Stimulated activated effector memory CD8-positive, alpha-beta T cell treated with anti-CD3 and anti-CD28 coated beads, Interleukin-12 subunit alpha, Interleukin-12 subunit beta, amount 100 ng/mL, for 72 hours (primary cell): ENCODE measurements at regions not wholly inside any gene's neighbourhood (a gene's known extent, or its start where the extent isn't known, plus 50 kb on each side); places are given as distances from the start of the nearest gene placed in this dataset.
A peak's percentile ranks its signal among the peaks of the same experiment; 100 is the strongest.
"Not testable (repeated sequence)": the region's sequence is repeated elsewhere in the genome, so short reads cannot be mapped to it uniquely, and the experiment has no call there.

Experiments used
- ATAC-seq: fragments of 150-1000 bp; cut with Tn5 transposase; 2 replicates; pipeline ENCODE4 v1.10.0; 2021
- DNase-seq, 2 donors: peaks; one replicate each; pipeline ENCODE4 v3.0.0; 2021 to 2022; ENCODE audit warnings: low spot score in 2 of 2
- H3K27ac Mint-ChIP-seq: one replicate; pipeline ENCODE4 v1.8.0; 2022; ENCODE audit warnings: mild to moderate bottlenecking, mixed read lengths
- H3K36me3 Mint-ChIP-seq: one replicate; pipeline ENCODE4 v1.8.0; 2022; ENCODE audit warnings: mild to moderate bottlenecking, mixed read lengths
- H3K4me1 Mint-ChIP-seq: one replicate; pipeline ENCODE4 v1.8.0; 2022; ENCODE audit warnings: mixed read lengths
- H3K4me3 Mint-ChIP-seq: one replicate; pipeline ENCODE4 v1.8.0; 2022; ENCODE audit warnings: mild to moderate bottlenecking, mixed read lengths
- H3K9me3 Mint-ChIP-seq: one replicate; pipeline ENCODE4 v1.8.0; 2022; ENCODE audit warnings: mixed read lengths

DNA sequence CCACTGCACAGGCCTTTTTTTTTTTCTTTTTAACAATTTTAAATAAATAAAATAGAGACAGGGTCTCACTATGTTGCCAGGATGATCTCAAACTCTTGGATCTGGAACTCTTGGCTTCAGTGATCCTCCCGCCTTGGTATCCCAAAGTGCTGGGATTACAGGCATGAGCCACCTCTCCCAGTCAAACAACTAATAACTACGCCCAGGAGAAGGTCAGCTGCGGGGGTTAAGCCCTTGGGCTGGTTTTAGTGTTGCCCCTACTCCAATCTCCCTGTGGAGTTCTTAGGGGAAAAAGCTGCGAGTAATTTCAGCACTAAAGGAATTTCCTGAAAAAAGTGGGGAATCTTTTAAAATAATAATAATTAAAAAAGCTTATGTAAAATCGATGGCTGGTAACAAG is 96.4 kb upstream of the XPO1 start:
- H3K9me3 Mint-ChIP-seq = no peaks in the 10 kb centered on the region
- no peaks in the 10 kb centered on the region for H3K4me1 Mint-ChIP-seq
- ATAC-seq = no peak
- no peak overlapping the region for H3K4me3 Mint-ChIP-seq
- H3K27ac Mint-ChIP-seq = no peak overlapping the region
- no peak for DNase-seq
- H3K36me3 Mint-ChIP-seq = no peaks in the 10 kb centered on the region

GRCh38 chr2:61633250-61633649 is 95.1 kb upstream of the XPO1 start:
- Mint-ChIP-seq H3K36me3 (no peaks in the 10 kb centered on the region), H3K9me3 (no peaks in the 10 kb centered on the region), H3K4me1 (no peaks in the 10 kb centered on the region), H3K4me3 (no peak overlapping the region), H3K27ac (no peak overlapping the region)
- DNase-seq = no peak
- no peak for ATAC-seq

GRCh38 chr2:61632276-61633169 is 94.4 kb upstream of the XPO1 start:
- DNase-seq (no peak), ATAC-seq (no peak)
- H3K27ac Mint-ChIP-seq = no peak overlapping the region
- no peaks in the 10 kb centered on the region for H3K9me3 Mint-ChIP-seq
- no peak overlapping the region for H3K4me3 Mint-ChIP-seq
- no peaks in the 10 kb centered on the region for H3K36me3 Mint-ChIP-seq
- no peaks in the 10 kb centered on the region for H3K4me1 Mint-ChIP-seq

DNA sequence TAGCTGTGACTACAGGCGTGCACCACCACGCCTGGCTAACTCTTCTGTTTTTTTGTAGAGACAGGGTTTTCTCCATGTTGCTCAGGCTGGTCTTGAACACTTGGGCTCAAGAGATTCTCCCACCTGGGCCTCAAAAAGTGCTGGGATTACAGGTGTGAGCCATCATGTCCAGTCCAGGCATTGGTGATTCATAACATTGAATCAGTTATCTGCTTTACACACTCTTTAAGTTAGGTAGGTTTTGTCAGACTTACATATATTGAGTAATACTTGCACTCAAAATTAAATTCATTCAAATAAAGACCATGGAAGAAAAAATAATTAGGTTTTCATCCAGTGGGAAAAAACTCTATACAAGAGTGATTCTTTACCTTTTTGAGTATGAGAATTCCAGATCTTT is 93.2 kb upstream of the XPO1 start:
- H3K36me3 Mint-ChIP-seq = no peaks in the 10 kb centered on the region
- H3K4me1 Mint-ChIP-seq = no peaks in the 10 kb centered on the region
- no peak overlapping the region for H3K27ac Mint-ChIP-seq

DNA sequence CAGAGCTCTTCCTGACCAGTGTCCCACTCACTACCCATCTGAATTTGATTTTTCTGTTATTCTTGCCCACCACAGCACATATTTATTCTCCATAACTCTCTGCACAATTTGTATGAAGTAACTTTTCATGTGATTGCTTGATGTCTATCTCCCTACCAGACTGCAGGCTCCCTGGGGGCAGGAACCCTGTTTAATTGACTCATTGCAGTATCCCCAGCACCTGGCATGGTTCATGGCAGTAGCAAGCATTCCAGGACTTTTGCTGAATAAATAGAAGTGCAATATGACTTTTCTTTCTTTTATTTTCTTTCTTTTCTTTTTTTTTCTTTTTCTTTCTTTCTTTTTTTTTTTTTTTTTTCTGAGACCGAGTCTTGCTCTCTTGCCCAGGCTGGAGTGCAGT is 88.7 kb upstream of the XPO1 start:
- Mint-ChIP-seq H3K4me3 (no peak overlapping the region), H3K27ac (no peak overlapping the region), H3K9me3 (no peaks in the 10 kb centered on the region), H3K36me3 (no peaks in the 10 kb centered on the region), H3K4me1 (no peaks in the 10 kb centered on the region)
- no peak for DNase-seq
- no peak for ATAC-seq

More for the DNA sequence above, 93.2 kb upstream of the XPO1 start:
- H3K4me3 Mint-ChIP-seq = no peak overlapping the region
- ATAC-seq = no peak
- H3K9me3 Mint-ChIP-seq = no peaks in the 10 kb centered on the region
- no peak for DNase-seq

- Mint-ChIP-seq H3K9me3 (no peaks in the 10 kb centered on the region), H3K27ac (no peak overlapping the region), H3K4me3 (no peak overlapping the region), H3K36me3 (no peaks in the 10 kb centered on the region), H3K4me1 (peaks cover 7% of the 10 kb centered on the region)
- DNase-seq (no peak), ATAC-seq (no peak)
Observed at GRCh38 chr2:61623747-61624146, 85.6 kb upstream of the XPO1 start.

DNA sequence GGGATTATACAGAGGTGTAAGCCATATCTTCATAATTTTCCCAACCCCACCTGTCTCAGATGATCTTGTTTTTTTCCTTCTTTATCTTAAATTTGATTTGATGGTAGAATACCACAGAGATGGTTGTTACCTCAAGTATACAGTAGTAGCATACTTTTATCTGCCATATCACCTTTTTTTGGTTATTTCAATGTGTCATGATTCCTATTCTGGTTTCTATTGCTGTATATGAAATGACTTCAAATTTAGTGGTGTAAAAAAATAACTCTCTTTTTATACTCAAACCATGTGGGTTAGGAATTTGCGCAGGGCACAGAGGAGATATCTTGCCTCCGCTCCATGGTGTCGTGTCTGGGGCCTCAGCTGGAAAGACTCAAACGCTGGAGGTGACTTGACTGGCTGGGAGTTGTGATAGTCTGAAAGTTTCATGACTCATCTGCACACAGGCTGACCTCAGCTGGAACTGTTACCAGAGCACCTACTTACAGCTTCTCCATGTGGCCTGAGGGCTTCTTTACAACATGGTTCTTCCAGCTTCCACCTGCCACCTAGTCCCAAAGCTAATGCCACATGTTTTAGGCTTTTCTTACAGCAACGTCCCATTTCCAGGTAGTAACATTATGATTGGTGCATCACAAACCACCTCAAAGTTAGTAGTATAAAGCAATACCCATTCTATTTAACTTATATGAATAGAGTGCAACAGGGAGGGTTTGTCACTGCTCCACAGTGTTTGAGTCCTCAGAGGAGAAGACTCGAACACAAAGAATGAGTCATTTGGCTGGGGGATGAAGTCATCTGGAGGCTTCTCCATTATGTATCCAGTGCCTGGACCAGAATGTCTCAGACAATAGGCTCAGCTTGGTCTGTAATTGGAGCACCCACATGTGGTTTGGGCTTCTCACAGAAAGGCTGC is 82.3 kb upstream of the XPO1 start:
- H3K27ac Mint-ChIP-seq = peak overlapping the region; percentile 24
- DNase-seq (no peak), ATAC-seq (peak; percentile 88)
- no peaks in the 10 kb centered on the region for H3K36me3 Mint-ChIP-seq
- H3K4me3 Mint-ChIP-seq = no peak overlapping the region
- H3K9me3 Mint-ChIP-seq = no peaks in the 10 kb centered on the region
- H3K4me1 Mint-ChIP-seq = peaks cover 7% of the 10 kb centered on the region

DNA sequence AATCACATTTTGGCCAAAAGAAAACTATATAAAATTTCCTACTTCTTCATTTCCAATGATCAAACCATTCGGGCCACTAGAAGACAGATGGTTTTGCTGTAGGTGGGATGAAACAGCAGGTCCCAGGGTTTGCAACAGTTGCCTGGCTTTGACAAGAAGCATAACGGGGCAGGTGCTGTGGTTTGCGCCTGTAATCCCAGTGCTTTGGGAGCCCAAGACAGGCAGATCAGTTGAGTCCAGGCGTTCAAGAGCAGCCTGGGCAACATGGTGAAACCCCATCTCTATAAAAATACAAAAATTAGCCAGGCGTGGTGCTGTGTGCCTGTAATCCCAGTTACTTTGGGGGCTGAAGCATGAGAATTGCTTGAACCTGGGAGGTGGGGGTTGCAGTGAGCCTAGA is 81.4 kb upstream of the XPO1 start:
- no peak overlapping the region for H3K27ac Mint-ChIP-seq
- H3K4me1 Mint-ChIP-seq = peaks cover 7% of the 10 kb centered on the region
- H3K9me3 Mint-ChIP-seq = no peaks in the 10 kb centered on the region
- no peak overlapping the region for H3K4me3 Mint-ChIP-seq
- DNase-seq (no peak), ATAC-seq (no peak)
- no peaks in the 10 kb centered on the region for H3K36me3 Mint-ChIP-seq

- Mint-ChIP-seq H3K27ac (no peak overlapping the region), H3K36me3 (no peaks in the 10 kb centered on the region), H3K4me1 (peaks cover 7% of the 10 kb centered on the region), H3K4me3 (no peak overlapping the region), H3K9me3 (no peaks in the 10 kb centered on the region)
- DNase-seq = no peak
- no peak for ATAC-seq
Observed at GRCh38 chr2:61617610-61618009, 79.5 kb upstream of the XPO1 start.

DNA sequence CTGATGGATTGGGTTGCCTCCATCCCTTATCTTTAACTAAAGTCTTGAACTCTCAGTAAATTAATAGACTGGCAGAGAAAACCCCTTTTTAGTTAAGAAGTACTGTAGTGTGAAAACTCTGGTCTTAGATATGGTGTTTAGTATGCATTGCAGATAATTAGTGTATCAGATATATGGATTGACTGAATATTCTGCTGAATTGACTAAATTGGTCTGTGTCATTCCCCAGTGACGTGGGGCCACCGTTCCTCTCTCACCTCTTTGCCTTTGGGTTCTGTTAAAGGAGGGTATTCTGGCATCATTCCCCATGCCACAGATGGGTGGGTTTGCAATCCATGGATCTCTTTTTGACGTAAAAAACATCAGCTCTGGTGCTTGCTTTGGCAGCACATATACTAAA is 67.1 kb upstream of the XPO1 start:
- no peaks in the 10 kb centered on the region for H3K9me3 Mint-ChIP-seq
- H3K4me1 Mint-ChIP-seq = no peaks in the 10 kb centered on the region
- H3K4me3 Mint-ChIP-seq = no peak overlapping the region
- DNase-seq = no peak
- ATAC-seq = no peak
- H3K36me3 Mint-ChIP-seq = no peaks in the 10 kb centered on the region
- no peak overlapping the region for H3K27ac Mint-ChIP-seq

GRCh38 chr2:61604433-61604832 is 66.3 kb upstream of the XPO1 start:
- no peak overlapping the region for H3K27ac Mint-ChIP-seq
- no peak for ATAC-seq
- no peak for DNase-seq
- H3K4me3 Mint-ChIP-seq = no peak overlapping the region
- no peaks in the 10 kb centered on the region for H3K36me3 Mint-ChIP-seq
- no peaks in the 10 kb centered on the region for H3K9me3 Mint-ChIP-seq
- H3K4me1 Mint-ChIP-seq = no peaks in the 10 kb centered on the region

DNA sequence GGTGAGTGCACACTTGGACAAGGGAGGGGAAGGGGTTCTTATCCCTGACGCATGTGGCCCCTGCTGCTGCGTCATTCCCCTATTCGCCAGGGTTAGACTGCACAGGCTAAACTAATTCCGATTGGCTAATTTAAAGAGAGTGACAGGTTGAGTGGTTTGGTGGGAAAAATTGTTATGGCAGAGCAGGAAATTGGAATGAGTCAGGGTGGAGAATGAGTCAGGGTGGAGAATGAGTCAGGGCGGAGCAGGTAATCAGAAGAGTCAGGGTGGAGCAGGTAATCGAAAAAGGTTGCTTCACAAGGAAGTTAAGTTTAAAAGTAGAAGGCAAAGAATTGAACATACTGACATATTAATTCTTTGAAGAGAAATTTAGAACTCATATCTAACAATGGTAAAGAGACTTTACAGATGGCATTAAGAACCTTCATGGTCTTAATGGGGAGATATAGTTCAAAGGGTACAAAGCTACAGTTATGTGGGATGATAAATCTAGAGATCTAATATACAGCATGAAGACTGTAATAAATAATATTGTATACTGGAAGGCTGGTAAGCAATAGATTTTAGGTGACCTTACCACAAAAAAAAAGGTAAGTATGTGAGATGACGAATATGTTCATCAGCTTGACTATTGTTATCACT is 60.5 kb upstream of the XPO1 start:
- not testable (repeated sequence) for H3K9me3 Mint-ChIP-seq, DNase-seq, H3K4me1 Mint-ChIP-seq, H3K36me3 Mint-ChIP-seq, H3K4me3 Mint-ChIP-seq, H3K27ac Mint-ChIP-seq
- peak; percentile 44 for ATAC-seq

GRCh38 chr2:61597300-61598289 is 59.4 kb upstream of the XPO1 start:
- ATAC-seq (no peak), DNase-seq (no peak)
- H3K4me1 Mint-ChIP-seq = peaks cover 6% of the 10 kb centered on the region
- no peaks in the 10 kb centered on the region for H3K9me3 Mint-ChIP-seq
- H3K27ac Mint-ChIP-seq = no peak overlapping the region
- H3K4me3 Mint-ChIP-seq = no peak overlapping the region
- H3K36me3 Mint-ChIP-seq = peaks cover 5% of the 10 kb centered on the region

DNA sequence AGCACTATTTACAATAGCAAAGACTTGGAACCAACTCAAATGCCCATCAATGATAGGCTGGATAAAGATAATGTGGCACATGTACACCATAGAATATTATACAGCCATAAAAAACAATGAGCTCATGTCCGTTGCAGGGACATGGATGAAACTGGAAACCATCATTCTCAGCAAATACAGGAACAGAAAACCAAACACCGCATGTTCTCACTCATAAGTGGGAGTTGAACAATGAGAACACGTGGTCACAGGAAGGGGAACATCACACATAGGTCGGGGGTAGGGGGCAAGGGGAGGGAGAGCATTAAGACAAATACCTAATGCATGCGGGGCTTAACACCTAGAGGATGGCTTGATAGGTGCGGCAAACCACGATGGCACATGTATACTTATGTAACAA is 56.0 kb upstream of the XPO1 start:
- not testable (repeated sequence) for H3K4me1 Mint-ChIP-seq, H3K4me3 Mint-ChIP-seq, ATAC-seq, H3K27ac Mint-ChIP-seq, H3K36me3 Mint-ChIP-seq, DNase-seq, H3K9me3 Mint-ChIP-seq
